Ovary (tissue), 3 donors: ENCODE measurements at regions not wholly inside any gene's neighbourhood (a gene's known extent, or its start where the extent isn't known, plus 50 kb on each side); places are given as distances from the start of the nearest gene placed in this dataset.

Experiments used
- CTCF ChIP-seq, 3 donors: fragments of 450-650 bp in 2 of 3; fragments of 200-600 bp in 1 of 3; IDR thresholded peaks; one replicate each; pipeline versions ENCODE4 v1.5.1 to v1.8.0; 2016 to 2022; ENCODE audit warnings: antibody characterized with exemption in 3 of 3, mild to moderate bottlenecking in 1 of 3
- EP300 ChIP-seq: sonication (generic); formaldehyde crosslinking; IDR thresholded peaks from one replicate; pipeline ENCODE4 v1.6.1; 2017; ENCODE audit warnings: antibody characterized with exemption
- POLR2A ChIP-seq: fragments of 450-650 bp; IDR thresholded peaks from one replicate; pipeline ENCODE4 v1.6.1; 2017; ENCODE audit warnings: antibody characterized with exemption, mild to moderate bottlenecking, moderate library complexity
- donor health status: DM: no; HTN: no; CAD: no.

- TF ChIP-seq CTCF (IDR thresholded peaks at IDR 0.05) (no peak), POLR2A (no peak), EP300 (no peak)
Observed at GRCh38 chr5:125037020-125037419, 290.6 kb upstream of the ZNF608 start.
